Glutamatergic neuron (in vitro differentiated cells): ENCODE measurements at regions not wholly inside any gene's neighbourhood (a gene's known extent, or its start where the extent isn't known, plus 50 kb on each side); places are given as distances from the start of the nearest gene placed in this dataset.

Source experiments
- DNase-seq: peaks from one replicate; pipeline ENCODE4 v3.0.0; 2022
- H3K27ac Mint-ChIP-seq: one replicate; pipeline ENCODE4 v1.8.0; 2020; ENCODE audit warnings: mild to moderate bottlenecking, mixed read lengths, inconsistent platforms; ENCODE audit not compliant: unreplicated experiment
- H3K27me3 Mint-ChIP-seq: one replicate; pipeline ENCODE4 v1.8.0; 2020; ENCODE audit warnings: mild to moderate bottlenecking, moderate library complexity, mixed read lengths, inconsistent platforms; ENCODE audit not compliant: unreplicated experiment
- H3K36me3 Mint-ChIP-seq: one replicate; pipeline ENCODE4 v1.8.0; 2020; ENCODE audit warnings: mild to moderate bottlenecking, mixed read lengths, inconsistent platforms; ENCODE audit not compliant: unreplicated experiment
- H3K4me1 Mint-ChIP-seq: one replicate; pipeline ENCODE4 v1.8.0; 2020; ENCODE audit warnings: mild to moderate bottlenecking, low read depth, mixed read lengths, inconsistent platforms; ENCODE audit not compliant: unreplicated experiment
- H3K4me3 Mint-ChIP-seq: one replicate; pipeline ENCODE4 v1.8.0; 2020; ENCODE audit warnings: mild to moderate bottlenecking, mixed read lengths, inconsistent platforms; ENCODE audit not compliant: unreplicated experiment
- H3K9me3 Mint-ChIP-seq: one replicate; pipeline ENCODE4 v1.8.0; 2020; ENCODE audit warnings: mild to moderate bottlenecking, moderate library complexity, mixed read lengths, inconsistent platforms; ENCODE audit not compliant: unreplicated experiment
- CTCF ChIP-seq: fragments of 200-600 bp; sonication (generic); IDR thresholded peaks from one replicate; pipeline ENCODE4 v1.5.0; 2021; ENCODE audit not compliant: partially characterized antibody, unreplicated experiment

GRCh38 chr1:87685311-87686135, 356.8 kb downstream of the LMO4 start:
- H3K4me1 Mint-ChIP-seq: peaks cover 19% of the 10 kb centered on the region
- no peak for TF ChIP-seq CTCF
- H3K36me3 Mint-ChIP-seq: no peaks in the 10 kb centered on the region
- no peak for DNase-seq
- H3K27ac Mint-ChIP-seq: no peak overlapping the region
- no peak overlapping the region for H3K4me3 Mint-ChIP-seq
- peaks cover 2% of the 10 kb centered on the region for H3K9me3 Mint-ChIP-seq
- no peaks in the 10 kb centered on the region for H3K27me3 Mint-ChIP-seq

DNA sequence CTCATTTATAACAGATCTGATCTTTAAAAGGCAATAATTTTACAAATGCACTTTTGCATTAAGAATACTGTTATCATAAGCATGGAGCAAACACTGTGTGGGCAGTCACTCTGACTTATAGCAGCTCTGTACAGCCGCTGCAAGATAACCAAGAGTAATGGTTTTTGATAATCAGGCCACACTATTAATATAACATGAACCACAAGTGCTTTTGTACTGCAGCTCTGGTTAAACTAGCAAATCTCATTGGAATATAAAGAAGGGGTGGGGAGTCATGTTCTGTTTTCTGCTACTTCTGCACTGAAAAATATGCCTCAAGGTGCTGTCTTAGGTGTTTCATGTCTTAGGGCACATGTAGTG, 357.4 kb downstream of the LMO4 start:
- Mint-ChIP-seq H3K27ac (no peak overlapping the region), H3K27me3 (no peaks in the 10 kb centered on the region), H3K4me3 (no peak overlapping the region), H3K4me1 (peaks cover 19% of the 10 kb centered on the region), H3K9me3 (peaks cover 2% of the 10 kb centered on the region), H3K36me3 (no peaks in the 10 kb centered on the region)
- TF ChIP-seq CTCF: no peak
- DNase-seq: no peak

DNA sequence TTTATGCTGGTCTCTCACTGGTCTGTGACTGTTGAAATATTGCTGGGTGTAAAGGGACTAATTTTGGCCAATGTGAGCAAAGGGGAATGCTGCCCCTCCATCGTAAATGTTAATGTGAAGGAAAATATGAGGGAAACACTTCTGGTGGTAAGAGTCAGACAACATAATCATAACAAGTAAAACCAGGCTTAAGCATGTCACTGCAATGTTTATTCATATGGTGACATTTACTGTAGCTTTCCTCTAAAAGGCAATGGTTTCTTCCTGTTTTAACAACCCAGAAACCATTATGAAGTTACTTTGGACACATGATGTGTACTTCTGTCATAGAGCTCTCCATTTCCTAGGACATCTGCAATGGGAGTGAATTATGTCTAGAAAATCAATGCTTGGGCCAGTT, 358.0 kb downstream of the LMO4 start:
- Mint-ChIP-seq H3K27ac (no peak overlapping the region), H3K4me3 (no peak overlapping the region), H3K36me3 (no peaks in the 10 kb centered on the region), H3K27me3 (no peaks in the 10 kb centered on the region), H3K4me1 (peaks cover 19% of the 10 kb centered on the region), H3K9me3 (peaks cover 2% of the 10 kb centered on the region)
- no peak for TF ChIP-seq CTCF
- DNase-seq: no peak

- H3K27ac Mint-ChIP-seq: no peak overlapping the region
- peaks cover 2% of the 10 kb centered on the region for H3K9me3 Mint-ChIP-seq
- H3K4me3 Mint-ChIP-seq: no peak overlapping the region
- peaks cover 19% of the 10 kb centered on the region for H3K4me1 Mint-ChIP-seq
- H3K27me3 Mint-ChIP-seq: no peaks in the 10 kb centered on the region
- no peaks in the 10 kb centered on the region for H3K36me3 Mint-ChIP-seq
- no peak for TF ChIP-seq CTCF
- DNase-seq: no peak
Observed at GRCh38 chr1:87688136-87688535, 359.5 kb downstream of the LMO4 start.

DNA sequence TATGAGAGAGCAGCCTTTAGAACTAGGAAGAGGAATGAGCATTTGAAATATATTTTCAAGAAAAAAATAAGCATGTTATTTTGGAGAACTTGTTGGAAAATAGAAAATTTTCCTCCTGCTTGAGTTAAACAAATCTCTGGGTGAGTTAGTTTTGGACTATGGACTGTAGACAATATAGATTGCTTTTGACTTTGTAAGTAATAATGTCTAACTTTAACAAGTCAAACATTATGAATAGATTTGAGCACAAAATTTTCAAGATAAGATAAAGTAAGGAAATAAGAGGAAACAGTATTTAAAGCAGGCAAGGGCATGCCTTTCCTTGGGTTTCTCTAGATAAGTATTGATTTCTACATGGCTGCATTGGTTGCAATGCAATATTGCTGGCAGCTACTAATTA, 360.8 kb downstream of the LMO4 start:
- H3K36me3 Mint-ChIP-seq: no peaks in the 10 kb centered on the region
- peaks cover 2% of the 10 kb centered on the region for H3K9me3 Mint-ChIP-seq
- no peak overlapping the region for H3K27ac Mint-ChIP-seq
- H3K4me1 Mint-ChIP-seq: peaks cover 14% of the 10 kb centered on the region
- no peak overlapping the region for H3K4me3 Mint-ChIP-seq
- no peaks in the 10 kb centered on the region for H3K27me3 Mint-ChIP-seq
- no peak for DNase-seq
- TF ChIP-seq CTCF: no peak
